ENCODE measurements at regions not wholly inside any gene's neighbourhood (a gene's known extent, or its start where the extent isn't known, plus 50 kb on each side); places are given as distances from the start of the nearest gene placed in this dataset.

DNA sequence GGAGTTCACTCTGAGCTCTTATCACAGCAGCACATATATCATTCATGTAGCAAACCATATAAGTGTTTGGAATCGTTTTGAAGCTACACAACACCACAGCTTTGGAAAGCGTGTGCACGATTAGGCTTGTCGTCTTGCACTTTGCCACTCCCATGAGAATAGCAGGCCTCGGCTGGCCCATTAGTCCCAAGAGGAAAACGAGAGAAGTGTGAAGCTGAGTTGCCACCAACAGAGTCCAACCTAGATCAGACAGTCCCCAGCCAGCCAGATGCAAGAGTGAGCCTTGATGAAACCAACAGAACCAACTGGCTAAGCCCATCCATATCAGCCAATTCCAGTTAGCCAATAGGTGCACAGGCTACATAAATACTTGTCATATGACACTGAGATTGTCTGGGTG, 238.4 kb downstream of the C1orf94 start:
- FAIRE-seq, result no peak

GRCh38 chr1:34418166-34418565, 241.5 kb downstream of the C1orf94 start:
- no peak for FAIRE-seq

DNA sequence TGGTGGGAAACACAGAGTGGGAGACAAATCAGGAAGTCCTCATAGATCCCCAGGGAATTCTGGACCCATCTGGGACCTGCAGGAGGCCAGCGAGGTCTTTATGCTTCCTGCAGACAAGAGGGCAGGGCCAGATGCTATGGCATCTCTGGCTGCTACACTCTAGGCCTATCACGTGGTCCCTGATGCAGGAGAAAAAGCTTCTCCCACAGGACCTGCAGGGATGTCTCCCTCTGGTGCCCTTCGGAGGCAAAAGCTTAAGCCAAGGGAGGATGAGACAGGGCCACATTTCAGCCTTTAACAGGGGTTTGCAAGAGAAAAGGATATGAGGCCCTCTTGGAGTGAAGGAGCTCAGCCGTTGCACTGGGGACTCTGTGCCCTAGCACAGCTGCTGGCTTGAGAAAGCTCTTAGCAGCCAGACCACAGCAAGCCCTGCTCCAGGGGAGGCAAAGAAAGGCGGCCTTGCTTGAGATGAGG, 243.0 kb downstream of the C1orf94 start:
- no peak for FAIRE-seq

- FAIRE-seq, result no peak
Measured at GRCh38 chr1:34425046-34425445, 248.3 kb downstream of the C1orf94 start.

DNA sequence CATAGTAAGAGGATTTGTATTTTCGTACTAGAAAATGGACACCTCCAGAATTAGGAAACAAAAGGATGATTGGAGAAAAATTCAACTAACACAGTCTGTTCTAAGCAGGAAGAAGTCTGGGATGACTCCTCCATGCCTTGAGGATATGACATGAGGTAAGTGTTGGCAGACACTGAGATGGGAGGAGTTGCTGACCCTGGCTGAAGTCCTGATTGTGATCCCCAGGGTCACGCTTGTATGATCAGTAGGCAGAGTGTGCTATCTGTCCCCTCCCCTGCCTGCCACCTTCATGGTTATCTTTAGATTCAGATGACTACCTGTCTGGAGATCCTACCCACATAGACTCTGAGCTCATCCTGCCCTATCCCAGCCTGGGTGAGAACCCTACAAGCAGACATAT, 249.1 kb downstream of the C1orf94 start:
- FAIRE-seq, result no peak

DNA sequence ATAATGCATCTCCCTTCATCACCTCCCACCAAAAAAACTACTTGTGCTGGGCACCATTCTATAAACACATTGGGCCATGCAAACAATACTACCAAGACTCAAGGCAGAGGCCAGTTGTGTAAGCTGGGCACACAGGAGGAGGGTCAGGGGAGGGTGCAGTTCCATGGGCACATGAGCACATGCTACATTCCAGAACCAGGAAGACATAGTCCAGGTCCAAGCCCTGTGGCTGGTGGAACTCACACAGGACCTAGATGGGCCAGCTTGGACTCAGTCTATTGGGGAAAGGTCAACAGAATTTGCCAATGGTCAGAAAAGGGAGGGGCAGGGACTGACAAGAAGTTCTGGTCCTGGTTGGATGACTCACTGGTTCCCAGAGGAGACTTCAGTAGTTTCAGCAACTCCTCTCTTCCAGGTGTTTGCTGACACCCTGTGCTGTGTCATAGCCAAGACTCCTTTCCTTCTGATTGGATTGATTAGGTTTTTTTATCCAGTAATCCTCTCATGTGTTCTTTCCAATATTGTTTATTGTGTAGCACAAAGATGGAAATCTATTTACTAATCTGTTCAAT, 249.7 kb downstream of the C1orf94 start:
- FAIRE-seq, result no peak

DNA sequence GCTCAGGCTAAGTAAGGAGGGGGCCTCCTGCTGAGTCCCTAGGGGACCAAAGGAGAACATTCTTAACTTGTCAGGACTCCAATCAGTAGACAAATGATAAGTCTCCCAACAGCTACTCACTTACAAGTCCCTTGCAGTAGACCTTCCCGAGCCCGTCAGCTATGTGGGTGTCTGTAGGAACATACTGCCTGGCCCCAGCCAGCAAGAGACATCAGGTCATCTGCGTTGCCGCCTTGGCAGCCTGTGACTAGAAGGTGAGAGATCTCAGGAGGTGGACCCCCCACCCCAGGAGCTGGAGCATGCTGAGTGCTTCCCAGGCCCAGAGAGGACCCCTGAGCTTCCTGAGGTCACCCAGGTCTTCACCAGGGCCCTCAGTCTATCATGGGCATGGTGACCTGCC, 250.5 kb downstream of the C1orf94 start:
- no peak for FAIRE-seq

DNA sequence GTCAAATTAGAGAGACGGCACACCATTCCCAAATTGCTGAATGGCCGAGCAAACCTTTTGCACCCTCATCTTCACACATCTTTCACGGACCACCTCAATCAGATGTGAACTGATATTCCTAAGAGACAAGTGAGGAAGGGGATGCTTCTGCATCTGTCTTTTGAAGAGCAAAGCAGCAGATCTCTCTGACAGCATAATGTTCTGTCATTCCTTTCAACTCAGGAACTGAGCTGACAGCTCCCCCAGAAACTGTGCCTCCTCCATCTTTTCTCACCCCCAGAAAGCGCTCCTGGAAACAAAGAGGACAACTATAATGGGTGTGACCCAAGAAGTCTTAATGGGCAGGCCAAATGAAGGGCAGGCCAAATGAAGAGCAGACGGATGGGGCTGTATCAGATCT, 256.4 kb downstream of the C1orf94 start:
- no peak for FAIRE-seq

DNA sequence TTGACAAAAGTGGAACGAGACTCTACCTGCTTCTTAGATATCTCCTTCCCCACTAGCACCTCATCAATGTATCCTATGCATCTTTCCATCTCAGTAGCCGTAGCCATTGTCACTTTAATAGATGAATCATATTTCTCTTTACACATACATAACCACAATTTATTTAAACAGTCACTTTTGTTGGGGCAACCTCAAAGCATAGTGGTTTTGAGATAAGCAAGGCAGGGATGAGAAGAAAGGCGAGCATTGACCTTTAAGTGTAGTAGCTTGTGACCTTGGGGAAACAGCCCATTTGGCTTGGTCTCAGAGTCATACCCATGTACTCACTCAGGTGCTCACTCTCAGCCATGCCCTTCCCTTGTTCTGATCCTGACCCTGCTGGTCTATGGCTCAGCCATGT, 260.1 kb downstream of the C1orf94 start:
- no peak for FAIRE-seq

DNA sequence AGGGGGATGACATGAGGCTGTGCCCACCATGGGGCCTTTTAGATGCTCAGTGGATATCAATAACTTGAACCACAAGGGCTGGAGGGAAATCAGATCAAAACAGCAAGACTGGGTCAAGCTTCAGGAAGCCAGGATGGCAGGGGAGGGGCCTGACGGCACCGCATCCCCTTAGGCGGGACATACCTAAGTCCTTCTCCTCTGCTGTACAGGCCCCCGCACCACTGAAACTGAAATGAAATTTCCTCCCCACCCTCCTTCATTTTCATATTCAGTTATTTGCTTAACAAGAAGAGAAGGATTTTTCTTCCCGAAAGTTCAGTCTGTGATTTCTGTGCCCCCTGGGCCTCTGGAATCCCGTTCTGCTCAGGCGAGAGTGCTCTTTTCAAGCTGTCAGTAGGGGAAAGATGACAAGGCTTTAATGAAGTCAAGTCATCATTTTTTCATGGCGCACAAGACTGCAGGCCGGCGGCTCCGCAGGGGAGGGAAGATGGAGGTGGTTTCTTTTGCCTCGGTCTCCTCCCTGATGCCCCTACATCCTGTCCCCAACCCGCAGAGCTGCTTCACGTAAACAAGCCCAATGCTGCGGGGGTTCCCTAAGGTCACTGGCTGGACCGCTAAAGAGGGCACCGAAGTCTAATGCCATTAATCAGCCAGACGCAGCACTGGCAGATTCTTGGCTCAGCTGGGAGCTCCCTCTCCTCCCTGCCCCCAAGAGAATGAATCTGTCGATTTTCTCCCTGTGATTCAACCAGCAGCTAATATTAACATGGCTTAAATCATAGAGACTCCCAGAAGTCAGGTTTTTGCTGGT, 264.8 kb downstream of the C1orf94 start:
- no peak for FAIRE-seq

DNA sequence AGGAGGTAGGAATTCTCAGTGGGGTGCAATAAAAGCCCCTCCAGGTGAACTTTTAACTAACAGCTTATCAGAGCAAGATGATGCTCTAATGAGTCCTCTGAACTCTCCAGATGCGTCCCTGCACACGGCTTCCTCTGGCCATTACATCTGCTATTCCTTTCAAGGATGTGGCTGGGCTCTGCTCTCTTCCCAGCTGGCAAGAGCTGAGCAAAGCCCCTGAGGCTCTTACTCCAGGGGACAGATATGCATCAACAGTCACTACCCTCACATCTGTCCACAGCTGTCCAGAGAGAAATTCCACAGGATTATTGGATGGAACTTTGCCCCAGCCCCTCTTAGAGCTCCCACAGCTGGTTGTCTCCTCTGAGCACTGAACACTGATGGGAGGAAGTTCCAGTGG, 267.8 kb downstream of the C1orf94 start:
- FAIRE-seq, result no peak

DNA sequence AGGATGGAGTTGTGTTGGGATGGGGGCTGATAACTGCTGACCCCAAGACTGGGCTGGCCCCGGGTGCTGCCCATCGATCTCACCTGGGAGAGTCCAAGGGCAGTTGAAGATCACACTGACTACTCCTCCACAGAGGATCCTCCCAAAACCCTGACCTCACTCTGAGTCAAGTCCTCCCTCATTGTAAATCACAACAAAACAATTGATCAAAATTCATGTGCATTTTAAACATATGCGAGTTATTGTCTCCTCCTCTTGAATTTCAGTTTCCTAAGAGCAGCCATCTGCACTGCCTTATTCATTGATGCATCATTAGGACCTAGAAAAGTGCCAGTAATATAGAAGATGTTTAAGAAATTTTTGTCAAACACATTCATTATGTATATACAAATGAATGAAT, 273.6 kb downstream of the C1orf94 start:
- no peak for FAIRE-seq

DNA sequence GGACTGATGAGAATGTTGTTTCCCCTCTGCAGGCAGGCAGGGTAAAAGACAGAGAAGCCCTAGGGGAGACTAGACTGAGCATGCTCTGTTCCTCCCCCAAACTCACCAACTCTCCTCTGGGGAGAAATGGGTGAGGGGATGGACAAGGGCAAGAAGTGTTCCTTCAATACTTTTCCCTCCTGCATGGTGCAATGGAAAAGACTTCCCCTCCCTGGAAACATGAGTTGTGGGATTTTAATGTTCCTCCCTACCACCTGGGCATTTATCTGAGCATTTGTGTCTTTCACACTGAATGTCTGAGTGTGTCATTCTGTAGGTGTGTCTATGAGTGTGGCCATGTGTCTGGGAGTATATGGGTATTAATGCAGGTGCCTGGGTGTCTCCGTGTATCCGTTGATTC, 275.7 kb downstream of the C1orf94 start:
- no peak for FAIRE-seq

GRCh38 chr1:34455121-34455520, 278.4 kb downstream of the C1orf94 start:
- no peak for FAIRE-seq

DNA sequence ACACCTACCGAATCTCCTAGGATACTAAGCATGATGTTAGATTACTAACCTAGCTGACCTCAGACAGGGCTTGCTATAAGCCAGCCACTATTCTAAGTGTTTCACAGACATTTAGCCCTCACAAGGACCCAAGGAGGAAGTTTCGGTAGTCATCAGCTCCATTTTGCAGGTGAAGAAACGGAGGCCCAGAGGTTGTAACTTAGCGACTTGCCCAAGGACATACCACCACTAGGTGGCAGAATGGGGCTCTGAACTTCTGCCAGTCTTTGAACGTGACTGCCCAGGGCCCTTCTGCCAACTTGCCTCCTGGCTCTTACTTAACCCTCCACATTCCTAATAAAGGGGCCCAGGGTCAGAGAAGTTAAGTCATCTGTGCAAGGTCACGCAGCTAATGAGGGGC, 283.5 kb downstream of the C1orf94 start:
- no peak for FAIRE-seq

DNA sequence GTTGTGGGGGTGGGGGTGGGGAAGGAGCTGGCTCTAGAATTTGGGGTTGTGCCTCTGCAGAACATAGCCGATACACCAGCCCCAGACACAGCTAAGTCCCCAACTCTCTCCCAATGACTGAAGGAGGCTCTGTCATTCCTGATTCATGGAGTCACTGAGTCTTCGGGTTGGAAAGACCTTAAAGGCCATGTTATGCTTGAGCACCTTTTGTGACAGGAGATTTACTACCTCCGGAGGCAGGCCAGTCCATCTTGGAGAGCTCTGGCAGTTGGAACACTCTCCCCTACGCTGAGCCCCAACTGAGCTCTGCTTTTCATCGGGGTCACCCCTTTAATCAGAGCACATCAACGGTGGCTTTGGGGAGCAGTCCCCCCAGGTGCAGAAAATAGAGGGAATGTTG, 284.4 kb upstream of the GJB5 start:
- FAIRE-seq, result no peak

DNA sequence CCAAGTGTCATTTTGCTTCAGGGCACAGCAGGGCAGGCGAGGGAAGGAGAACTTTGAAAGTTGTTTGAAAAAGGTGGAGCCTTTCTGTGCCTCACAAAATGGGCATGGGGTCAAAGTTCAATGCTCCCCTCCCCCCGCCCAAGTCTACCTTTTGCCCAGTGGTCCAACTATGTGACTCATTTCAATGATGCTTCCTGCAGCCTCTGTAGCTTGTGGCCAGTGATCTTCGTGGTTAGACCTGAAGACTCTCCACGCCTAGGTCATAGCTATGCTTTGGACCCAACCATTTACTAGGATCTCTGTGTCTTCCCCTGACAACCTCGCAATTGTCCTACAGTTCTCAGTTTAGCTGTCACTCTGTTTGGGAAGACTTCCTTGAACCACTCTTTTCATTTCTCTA, 280.3 kb upstream of the GJB5 start:
- FAIRE-seq, result no peak

DNA sequence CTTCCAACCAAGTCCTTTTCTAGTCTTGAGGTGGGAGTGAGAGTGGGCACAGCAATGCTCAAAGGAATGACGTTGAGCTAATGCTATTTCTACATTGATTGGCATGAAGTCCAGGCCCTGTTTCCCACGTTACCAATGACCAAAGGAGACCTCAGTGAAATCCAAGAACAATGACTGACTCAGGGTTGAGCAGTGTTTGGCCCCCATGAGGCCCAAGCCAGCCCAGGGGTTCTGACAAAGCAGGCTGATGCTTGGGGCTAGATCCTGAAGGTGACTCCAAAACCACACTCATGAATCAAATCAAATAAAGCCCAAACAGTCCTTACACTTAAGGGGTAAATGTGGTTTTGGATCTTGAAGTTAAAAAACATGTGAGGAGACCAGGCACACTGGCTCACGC, 278.5 kb upstream of the GJB5 start:
- no peak for FAIRE-seq

GRCh38 chr1:34477632-34478141, 277.2 kb upstream of the GJB5 start:
- no peak for FAIRE-seq

- no peak for FAIRE-seq
Measured at GRCh38 chr1:34478515-34479076, 276.3 kb upstream of the GJB5 start.

DNA sequence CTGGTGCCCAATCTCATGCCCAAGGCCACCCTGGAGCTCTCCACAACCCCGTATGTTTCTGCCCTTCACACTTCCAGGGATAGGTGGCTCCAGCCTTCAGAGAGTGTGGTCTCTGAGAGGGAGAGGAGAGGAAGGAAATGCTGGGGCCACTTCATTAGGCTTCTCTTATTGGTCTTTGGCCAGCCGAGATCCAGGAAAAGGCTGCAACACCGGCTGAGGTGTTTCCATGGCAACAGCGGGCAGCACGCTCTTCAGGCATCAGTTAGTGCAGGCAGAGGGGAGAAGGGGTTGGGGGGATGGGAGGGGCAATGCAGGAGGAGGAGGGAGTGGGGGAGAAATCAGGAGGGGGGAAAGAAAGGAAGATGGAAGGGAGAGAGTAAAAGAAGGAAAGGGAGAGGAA, 275.1 kb upstream of the GJB5 start:
- no peak for FAIRE-seq

DNA sequence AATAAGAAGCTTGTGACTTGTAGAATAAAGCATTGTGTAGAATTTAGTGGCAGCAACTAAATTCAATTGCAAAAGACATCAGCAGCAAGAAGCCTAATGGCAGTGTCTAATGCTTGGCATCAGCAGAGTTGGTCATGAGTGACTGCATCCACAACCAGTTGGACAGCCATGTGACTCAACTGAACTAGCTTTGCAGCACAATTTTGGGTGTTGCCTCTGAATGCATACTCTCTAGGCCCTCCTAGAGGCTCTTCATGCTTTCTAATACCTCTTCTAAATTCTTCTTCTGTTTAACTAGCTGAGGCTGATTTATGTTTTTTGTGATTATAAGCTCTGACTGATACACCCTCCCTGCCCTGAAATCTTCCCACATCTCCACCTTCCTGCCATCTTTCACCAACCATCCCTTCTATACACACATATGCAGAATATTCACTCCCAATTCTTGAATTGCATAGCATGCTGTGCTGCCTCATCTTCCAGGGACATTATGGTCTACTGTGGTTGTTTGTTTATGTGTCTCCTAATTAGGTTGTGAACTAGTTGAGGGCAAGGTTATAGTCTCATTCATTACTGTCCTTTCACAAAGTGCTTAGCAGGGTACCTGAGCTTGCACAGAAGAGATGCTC, 266.7 kb upstream of the GJB5 start:
- no peak for FAIRE-seq

- FAIRE-seq, result no peak
Measured at GRCh38 chr1:34500451-34500850, 254.4 kb upstream of the GJB5 start.

DNA sequence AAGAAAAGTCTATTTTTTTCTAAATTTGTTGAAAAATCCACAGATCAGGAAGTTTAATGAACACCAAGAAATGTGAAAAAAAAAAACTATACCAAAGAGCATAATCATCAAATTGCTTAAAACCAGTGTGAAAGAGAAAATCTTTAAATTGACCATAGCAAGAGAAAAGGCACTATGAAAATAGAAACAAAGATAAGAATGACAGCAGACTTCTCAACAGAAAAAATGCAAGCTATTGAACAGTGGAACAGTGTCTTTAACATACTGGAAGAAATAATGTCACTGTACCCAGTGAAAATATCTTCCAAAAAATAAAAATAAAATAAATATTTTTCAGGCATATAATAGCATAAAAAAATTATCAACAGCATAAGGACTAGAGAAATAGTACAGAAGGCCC, 243.0 kb upstream of the GJB5 start:
- no peak for FAIRE-seq
